KMS-11 (cell line): ENCODE measurements at regions not wholly inside any gene's neighbourhood (a gene's known extent, or its start where the extent isn't known, plus 50 kb on each side); places are given as distances from the start of the nearest gene placed in this dataset.

Experiments used
- H2AFZ ChIP-seq: fragments of 200-600 bp; sonication (generic); 2 replicates; pipeline ENCODE4 v1.6.1; 2016; ENCODE audit warnings: antibody characterized with exemption, mixed run types, low read depth
- H3K27ac ChIP-seq: fragments of 200-600 bp; sonication (generic); 2 replicates; pipeline ENCODE4 v1.6.1; 2016; ENCODE audit warnings: mild to moderate bottlenecking, mixed run types
- H3K27me3 ChIP-seq: fragments of 200-600 bp; sonication (generic); 2 replicates; pipeline ENCODE4 v1.6.1; 2017; ENCODE audit warnings: mild to moderate bottlenecking, low read depth, mixed run types, moderate library complexity; ENCODE audit not compliant: insufficient read depth
- H3K36me3 ChIP-seq: fragments of 200-600 bp; sonication (generic); 2 replicates; pipeline ENCODE4 v1.6.1; 2017; ENCODE audit warnings: mild to moderate bottlenecking, mixed run types; ENCODE audit not compliant: insufficient read depth
- H3K4me1 ChIP-seq: fragments of 200-600 bp; sonication (generic); 2 replicates; pipeline ENCODE4 v1.6.1; 2016; ENCODE audit warnings: mild to moderate bottlenecking, low read depth, mixed run types; ENCODE audit not compliant: poor library complexity, severe bottlenecking
- H3K4me2 ChIP-seq: fragments of 200-600 bp; sonication (generic); 2 replicates; pipeline ENCODE4 v1.7.0; 2016; ENCODE audit warnings: mild to moderate bottlenecking, mixed run types
- H3K4me3 ChIP-seq: fragments of 200-600 bp; sonication (generic); IDR thresholded peaks from 2 replicates; pipeline ENCODE4 v1.6.1; 2017; ENCODE audit warnings: low read depth, low read length, mixed read lengths; ENCODE audit not compliant: insufficient read depth
- H3K79me2 ChIP-seq: fragments of 200-600 bp; sonication (generic); 2 replicates; pipeline ENCODE4 v1.6.1; 2016; ENCODE audit warnings: low read depth, mixed run types; ENCODE audit not compliant: insufficient read depth
- H3K9ac ChIP-seq: fragments of 200-600 bp; sonication (generic); 2 replicates; pipeline ENCODE4 v1.6.1; 2016; ENCODE audit warnings: mild to moderate bottlenecking, mixed run types
- H4K20me1 ChIP-seq: fragments of 200-600 bp; sonication (generic); 2 replicates; pipeline ENCODE4 v1.6.1; 2016; ENCODE audit warnings: mild to moderate bottlenecking, mixed run types; ENCODE audit not compliant: insufficient read depth
- CTCF ChIP-seq: fragments of 200-600 bp; sonication (generic); conservative IDR thresholded peaks from 2 replicates; pipeline ENCODE4 v1.6.1; 2017; ENCODE audit warnings: low read depth, mild to moderate bottlenecking, antibody characterized with exemption, low read length, moderate library complexity, mixed read lengths

- Histone ChIP-seq H3K4me1 (no peaks in the 10 kb centered on the region), H3K36me3 (no peaks in the 10 kb centered on the region), H3K4me3 (no peak overlapping the region), H2AFZ (no peak overlapping the region), H3K27me3 (0 out of 2 replicates have a peak, but pooled peaks cover 2% of the 10 kb centered on the region), H4K20me1 (no peaks in the 10 kb centered on the region), H3K27ac (no peak overlapping the region), H3K79me2 (no peaks in the 10 kb centered on the region), H3K9ac (no peak overlapping the region), H3K4me2 (no peak overlapping the region)
- no peak for TF ChIP-seq CTCF
These were observed 125.4 kb downstream of the KIF26A start for GRCh38 chr14:104263675-104264358.

DNA sequence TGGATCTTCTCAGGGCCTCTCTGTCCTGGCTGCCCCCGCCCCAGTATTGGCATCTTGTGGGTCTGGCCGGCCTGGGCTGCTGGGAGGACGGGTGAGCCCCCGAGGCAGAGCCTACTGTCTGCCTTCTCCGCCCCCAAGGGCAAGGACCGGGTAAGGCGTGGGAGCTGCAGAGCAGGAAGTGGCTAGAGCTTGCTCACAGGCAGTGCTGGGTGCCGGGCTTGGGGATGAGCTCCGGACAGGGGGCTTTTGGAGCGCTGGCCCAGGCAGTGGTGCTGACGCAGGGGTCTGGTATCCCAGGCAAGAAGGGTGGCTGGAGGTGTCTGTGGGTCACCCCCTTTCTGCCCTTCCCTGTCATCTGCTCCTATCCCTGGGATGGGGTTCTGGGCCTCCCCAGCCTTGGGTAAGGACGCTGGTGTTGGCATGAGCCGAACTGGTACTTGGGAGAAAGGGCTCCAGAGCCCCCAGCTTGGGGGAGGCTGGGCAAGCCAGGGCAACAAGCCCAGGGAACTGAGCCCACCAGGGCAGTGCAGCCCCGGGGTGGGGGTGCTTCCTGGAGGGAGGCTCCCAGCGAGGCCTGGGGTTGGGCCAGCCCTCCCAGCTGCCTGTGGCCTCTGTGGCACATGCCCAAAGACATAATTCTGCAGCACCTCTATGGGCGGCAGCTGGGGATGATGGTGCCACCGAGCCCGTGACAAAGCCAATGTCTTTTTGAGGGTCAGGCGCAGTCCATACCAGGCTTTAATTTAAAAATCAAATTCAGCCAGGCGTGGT lies 126.3 kb downstream of the KIF26A start:
- 0 out of 2 replicates have a peak, but pooled peaks cover 2% of the 10 kb centered on the region for H3K27me3 ChIP-seq
- no peak overlapping the region for H3K27ac ChIP-seq
- no peaks in the 10 kb centered on the region for H3K79me2 ChIP-seq
- H3K4me3 ChIP-seq, result no peak overlapping the region
- no peak overlapping the region for H3K9ac ChIP-seq
- H3K36me3 ChIP-seq, result no peaks in the 10 kb centered on the region
- no peak overlapping the region for H2AFZ ChIP-seq
- no peaks in the 10 kb centered on the region for H3K4me1 ChIP-seq
- TF ChIP-seq CTCF, result no peak
- no peaks in the 10 kb centered on the region for H4K20me1 ChIP-seq
- H3K4me2 ChIP-seq, result no peak overlapping the region

DNA sequence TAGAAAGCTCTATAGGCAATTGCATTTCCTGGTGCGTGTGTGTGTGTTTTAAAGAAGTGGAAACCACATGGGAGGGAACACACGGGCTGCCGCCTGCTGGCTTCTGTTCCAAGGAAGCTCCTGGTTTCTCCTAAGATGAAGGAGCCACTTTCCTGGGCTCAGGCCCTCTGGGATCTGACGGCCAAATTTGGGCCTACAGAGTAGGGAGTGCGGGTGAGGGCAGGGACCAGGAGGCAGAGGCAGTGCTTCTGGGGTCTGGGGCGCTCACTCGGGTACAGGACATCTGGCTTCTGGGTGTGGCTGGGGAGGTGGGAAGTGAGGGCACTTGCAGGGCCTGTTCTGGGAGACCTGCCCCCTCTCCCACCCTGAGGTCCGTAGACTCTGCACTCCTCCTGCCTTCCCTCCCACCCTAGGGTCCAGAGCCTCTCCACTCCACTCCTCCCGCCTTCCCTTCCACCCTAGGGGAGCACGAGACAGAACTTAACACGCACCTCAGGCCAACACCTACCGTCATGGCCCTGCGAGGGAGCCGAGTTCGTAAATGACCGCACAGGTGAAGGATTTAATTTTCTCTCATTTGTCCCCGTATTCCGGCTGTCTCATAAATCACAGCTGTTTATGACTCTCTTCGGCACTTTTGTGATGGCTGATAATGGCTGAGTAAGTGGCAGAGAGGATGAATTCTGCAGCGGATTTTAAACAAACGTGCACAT lies 127.7 kb downstream of the KIF26A start:
- Histone ChIP-seq H3K4me3 (no peak overlapping the region), H3K4me2 (no peak overlapping the region), H3K27me3 (0 out of 2 replicates have a peak, but pooled peaks cover 2% of the 10 kb centered on the region), H3K79me2 (no peaks in the 10 kb centered on the region), H3K27ac (no peak overlapping the region), H3K9ac (no peak overlapping the region), H2AFZ (no peak overlapping the region), H3K4me1 (no peaks in the 10 kb centered on the region), H4K20me1 (no peaks in the 10 kb centered on the region), H3K36me3 (no peaks in the 10 kb centered on the region)
- no peak for TF ChIP-seq CTCF

GRCh38 chr14:104266631-104267575 lies 128.5 kb downstream of the KIF26A start:
- Histone ChIP-seq H3K4me3 (no peak overlapping the region), H3K4me1 (no peaks in the 10 kb centered on the region), H3K9ac (no peak overlapping the region), H2AFZ (no peak overlapping the region), H3K27ac (no peak overlapping the region), H3K79me2 (no peaks in the 10 kb centered on the region), H3K4me2 (no peak overlapping the region), H3K27me3 (0 out of 2 replicates have a peak, but pooled peaks cover 2% of the 10 kb centered on the region), H4K20me1 (no peaks in the 10 kb centered on the region), H3K36me3 (no peaks in the 10 kb centered on the region)
- TF ChIP-seq CTCF, result no peak
